ENCODE measurements at regions not wholly inside any gene's neighbourhood (a gene's known extent, or its start where the extent isn't known, plus 50 kb on each side); places are given as distances from the start of the nearest gene placed in this dataset.
"Not testable (repeated sequence)": the region's sequence is repeated elsewhere in the genome, so short reads cannot be mapped to it uniquely, and the experiment has no call there.

GRCh38 chr4:120261117-120261516, 194.5 kb upstream of the MAD2L1 start:
- Histone ChIP-seq H3K4me1 (ENCODE audit: control insufficient read depth, insufficient read depth, low read length) (no peaks in the 10 kb centered on the region), H3K36me3 (ENCODE audit: control insufficient read depth, insufficient read depth, low read length) (no peaks in the 10 kb centered on the region), H3K27ac (ENCODE audit: low read length) (no peak overlapping the region), H3K27me3 (ENCODE audit: control insufficient read depth, insufficient read depth, low read length) (no peaks in the 10 kb centered on the region), H3K4me3 (ENCODE audit: low read length) (no peak overlapping the region), H3K9me3 (ENCODE audit: control insufficient read depth, insufficient read depth, low read length) (no peaks in the 10 kb centered on the region)
- WGBS (ENCODE audit: insufficient coverage) = 97% methylated on average over 6 of the region's 6 CpGs
- peaks cover 5 to 9% of the 10 kb centered on the region in 2 donors for H3K9me3 Mint-ChIP-seq
- ATAC-seq = no peak
- H3K4me1 Mint-ChIP-seq = no peaks in the 10 kb centered on the region
- no peak overlapping the region for H3K27ac Mint-ChIP-seq
- no peaks in the 10 kb centered on the region for H3K27me3 Mint-ChIP-seq (ENCODE audit: low read depth in 2 of 2)
- TF ChIP-seq CTCF (IDR thresholded peaks at IDR 0.05) = no peak
- intact Hi-C loops (cut with micrococcal nuclease) = no loop called here
- no peak for DNase-seq
- H3K36me3 Mint-ChIP-seq = no peaks in the 10 kb centered on the region
- H3K4me3 Mint-ChIP-seq = no peak overlapping the region

- not testable (repeated sequence) for H3K4me1 Mint-ChIP-seq, H3K4me3 Mint-ChIP-seq
Measured at GRCh38 chr4:120256112-120256775, 189.6 kb upstream of the MAD2L1 start.

DNA sequence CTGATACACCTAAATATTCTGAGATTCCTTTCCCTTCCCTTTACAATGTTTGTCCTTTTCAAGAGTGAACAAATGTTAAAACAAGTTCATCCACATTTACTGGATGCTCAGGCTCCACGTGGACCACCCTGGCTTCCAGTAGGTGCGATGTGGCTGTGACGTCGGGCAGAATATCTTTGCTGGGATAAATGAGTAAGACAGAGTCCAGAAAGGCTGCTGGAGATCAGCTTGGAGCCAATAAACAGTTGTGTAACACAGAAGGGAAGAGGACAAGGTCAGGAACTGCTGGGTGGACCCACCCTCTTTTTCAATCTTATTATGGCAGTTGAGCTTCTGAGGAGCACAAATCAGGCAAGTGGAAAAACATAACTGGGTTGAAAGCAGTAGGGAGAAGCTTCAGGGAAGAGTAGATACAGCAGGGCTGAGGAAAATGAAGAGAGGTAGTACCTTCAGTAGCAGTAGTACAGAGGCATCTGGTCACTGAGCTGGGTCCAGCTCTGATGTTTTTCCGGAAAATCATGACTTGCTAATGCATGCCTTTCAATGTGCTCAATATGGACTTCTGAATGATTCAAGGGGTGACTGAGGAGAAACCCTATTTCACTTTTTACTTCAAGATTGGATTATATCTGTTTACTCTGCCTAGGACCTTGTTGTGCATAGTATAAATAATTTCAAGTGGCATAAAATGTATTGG, 171.8 kb upstream of the MAD2L1 start:
- Histone ChIP-seq H3K9me3 (ENCODE audit: control insufficient read depth, insufficient read depth, low read length) (no peaks in the 10 kb centered on the region), H3K4me1 (ENCODE audit: control insufficient read depth, insufficient read depth, low read length) (no peaks in the 10 kb centered on the region), H3K27me3 (ENCODE audit: control insufficient read depth, insufficient read depth, low read length) (no peaks in the 10 kb centered on the region), H3K4me3 (ENCODE audit: low read length) (no peak overlapping the region), H3K27ac (ENCODE audit: low read length) (no peak overlapping the region), H3K36me3 (ENCODE audit: control insufficient read depth, insufficient read depth, low read length) (no peaks in the 10 kb centered on the region)
- Mint-ChIP-seq H3K9me3 (peaks cover 2 to 6% of the 10 kb centered on the region in 2 donors), H3K27me3 (ENCODE audit: low read depth in 2 of 2) (no peaks in the 10 kb centered on the region), H3K36me3 (no peaks in the 10 kb centered on the region), H3K4me3 (no peak overlapping the region), H3K4me1 (no peaks in the 10 kb centered on the region), H3K27ac (no peak overlapping the region)
- intact Hi-C loops (cut with micrococcal nuclease) = no loop called here
- 88% methylated on average over 5 of the region's 5 CpGs for WGBS (ENCODE audit: insufficient coverage)
- no peak for TF ChIP-seq CTCF (IDR thresholded peaks at IDR 0.05)
- ATAC-seq (no peak), DNase-seq (no peak)

More at GRCh38 chr4:120256112-120256775, 189.6 kb upstream of the MAD2L1 start:
- H3K4me3 ChIP-seq (ENCODE audit: low read length); H3K36me3 ChIP-seq (ENCODE audit: control insufficient read depth, insufficient read depth, low read length); DNase-seq; H3K27ac ChIP-seq (ENCODE audit: low read length); H3K27me3 Mint-ChIP-seq (ENCODE audit: low read depth in 2 of 2); H3K36me3 Mint-ChIP-seq; intact Hi-C loops (cut with micrococcal nuclease); ATAC-seq; H3K9me3 ChIP-seq (ENCODE audit: control insufficient read depth, insufficient read depth, low read length); H3K4me1 ChIP-seq (ENCODE audit: control insufficient read depth, insufficient read depth, low read length); H3K9me3 Mint-ChIP-seq; H3K27ac Mint-ChIP-seq; H3K27me3 ChIP-seq (ENCODE audit: control insufficient read depth, insufficient read depth, low read length): not testable (repeated sequence)
- WGBS (ENCODE audit: insufficient coverage) = 86% methylated on average over 20 of the region's 28 CpGs

GRCh38 chr4:120236873-120237272, 170.2 kb upstream of the MAD2L1 start:
- no peaks in the 10 kb centered on the region for H3K27me3 ChIP-seq (ENCODE audit: control insufficient read depth, insufficient read depth, low read length)
- H3K36me3 ChIP-seq (ENCODE audit: control insufficient read depth, insufficient read depth, low read length) = no peaks in the 10 kb centered on the region
- Mint-ChIP-seq H3K9me3 (peaks cover 8 to 12% of the 10 kb centered on the region in 2 donors), H3K27me3 (ENCODE audit: low read depth in 2 of 2) (no peaks in the 10 kb centered on the region), H3K4me1 (no peaks in the 10 kb centered on the region), H3K4me3 (no peak overlapping the region), H3K36me3 (no peaks in the 10 kb centered on the region), H3K27ac (no peak overlapping the region)
- DNase-seq (no peak), ATAC-seq (no peak)
- TF ChIP-seq CTCF (IDR thresholded peaks at IDR 0.05) = no peak
- intact Hi-C loops (cut with micrococcal nuclease) = no loop called here
- no peak overlapping the region for H3K27ac ChIP-seq (ENCODE audit: low read length)
- H3K4me3 ChIP-seq (ENCODE audit: low read length) = no peak overlapping the region
- H3K4me1 ChIP-seq (ENCODE audit: control insufficient read depth, insufficient read depth, low read length) = no peaks in the 10 kb centered on the region
- 93% methylated on average over 3 of the region's 5 CpGs for WGBS (ENCODE audit: insufficient coverage)
- no peaks in the 10 kb centered on the region for H3K9me3 ChIP-seq (ENCODE audit: control insufficient read depth, insufficient read depth, low read length)
